GM18517 (cell line): ENCODE measurements at regions not wholly inside any gene's neighbourhood (a gene's known extent, or its start where the extent isn't known, plus 50 kb on each side); places are given as distances from the start of the nearest gene placed in this dataset.

ENCODE experiments used
- ATAC-seq: cut with Tn5 transposase; IDR thresholded peaks from one replicate; pipeline ENCODE4 v1.9.1; 2021; ENCODE audit warnings: mild to moderate bottlenecking, moderate library complexity; ENCODE audit not compliant: unreplicated experiment

DNA sequence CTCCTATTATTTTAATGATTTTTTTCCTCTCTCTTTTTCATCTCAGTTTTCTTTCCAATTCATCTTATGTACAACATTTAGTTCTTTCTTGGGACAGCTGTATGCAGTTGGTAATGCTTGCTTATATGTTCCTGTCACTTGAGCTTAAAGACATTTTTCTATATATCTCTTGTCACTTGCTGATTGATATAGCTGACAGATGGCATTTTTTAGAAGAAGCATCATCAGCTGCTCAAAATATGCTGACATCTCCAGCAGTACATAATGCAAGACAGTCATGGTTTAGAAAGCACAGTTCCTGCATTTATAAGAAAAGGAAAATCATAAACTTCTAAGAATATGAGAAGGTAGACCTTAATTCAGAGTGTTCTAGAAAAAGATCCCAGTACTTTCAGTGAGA lies 56.5 kb downstream of the DCAF8L1 start:
- no peak for ATAC-seq

DNA sequence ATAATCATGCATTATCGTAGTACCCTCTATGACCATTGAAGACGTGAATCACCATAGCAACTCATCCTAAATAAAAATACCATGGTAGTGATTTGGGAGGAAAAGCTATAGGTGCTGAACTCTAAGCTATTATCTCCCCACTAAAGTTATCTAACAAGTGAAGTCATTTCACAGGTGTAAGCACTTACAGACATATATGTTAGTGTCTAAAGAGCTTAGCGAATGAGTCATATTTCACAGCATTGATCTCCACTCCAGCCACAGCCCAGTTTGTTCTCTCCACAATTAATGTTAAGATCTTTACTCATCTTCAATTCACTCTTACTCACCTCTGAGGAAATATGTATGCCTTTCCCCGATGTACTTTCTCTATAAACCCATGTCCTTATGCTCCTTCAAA lies 57.0 kb downstream of the DCAF8L1 start:
- ATAC-seq = no peak

DNA sequence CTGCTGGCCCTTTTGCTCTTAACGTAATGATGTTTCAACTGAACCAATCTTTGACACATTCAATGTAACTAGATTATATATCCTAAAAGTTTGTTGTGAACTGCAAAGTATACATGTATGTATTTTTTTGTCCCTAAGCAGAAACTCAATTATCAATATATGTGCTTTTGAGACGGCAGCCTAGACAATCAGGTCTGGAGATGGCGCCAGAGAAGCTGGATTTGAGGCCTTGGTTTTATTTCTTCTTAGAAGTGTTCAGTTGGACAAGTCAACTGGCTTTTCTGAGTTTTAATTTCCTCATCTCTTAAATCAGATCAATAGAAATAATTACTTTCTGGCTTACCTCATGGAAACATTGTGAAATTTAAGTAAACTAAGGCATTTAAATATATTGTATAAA lies 62.5 kb downstream of the DCAF8L1 start:
- no peak for ATAC-seq

DNA sequence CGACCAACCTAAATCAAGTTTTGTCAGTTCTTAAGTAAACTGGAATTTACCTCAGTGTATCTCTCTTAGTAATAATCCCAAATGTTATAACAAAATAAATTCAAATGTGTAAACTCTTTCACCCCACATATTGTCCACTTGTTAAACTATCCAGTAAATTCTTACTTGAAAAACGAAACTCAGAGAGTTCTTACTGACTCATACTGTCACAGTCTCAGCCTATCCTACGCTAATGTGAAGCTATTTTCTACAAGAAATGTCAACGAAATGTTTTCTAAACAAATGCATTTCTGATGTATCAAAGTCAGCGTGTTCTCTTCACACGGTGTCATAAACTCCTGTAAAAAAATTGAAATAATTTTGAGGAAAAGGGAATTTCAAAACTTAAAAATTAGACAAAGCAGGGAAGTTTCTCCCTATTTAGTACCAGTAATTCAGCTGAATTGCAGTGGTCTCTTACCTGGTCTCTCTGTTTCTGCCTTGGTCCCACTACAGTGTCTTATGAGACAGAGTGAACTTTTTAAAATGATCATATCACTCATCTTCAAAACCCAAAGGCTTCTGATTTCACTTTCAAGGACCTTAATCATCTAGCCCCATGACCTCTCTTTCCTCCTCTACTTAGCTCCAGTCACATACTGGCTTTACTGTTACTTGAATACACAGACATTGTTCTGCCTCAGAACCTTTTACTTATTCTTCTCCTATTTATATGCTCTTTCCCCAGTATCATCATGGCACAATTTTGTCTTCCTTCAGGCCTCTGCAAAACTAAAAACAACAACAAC lies 63.3 kb downstream of the DCAF8L1 start:
- no peak for ATAC-seq

DNA sequence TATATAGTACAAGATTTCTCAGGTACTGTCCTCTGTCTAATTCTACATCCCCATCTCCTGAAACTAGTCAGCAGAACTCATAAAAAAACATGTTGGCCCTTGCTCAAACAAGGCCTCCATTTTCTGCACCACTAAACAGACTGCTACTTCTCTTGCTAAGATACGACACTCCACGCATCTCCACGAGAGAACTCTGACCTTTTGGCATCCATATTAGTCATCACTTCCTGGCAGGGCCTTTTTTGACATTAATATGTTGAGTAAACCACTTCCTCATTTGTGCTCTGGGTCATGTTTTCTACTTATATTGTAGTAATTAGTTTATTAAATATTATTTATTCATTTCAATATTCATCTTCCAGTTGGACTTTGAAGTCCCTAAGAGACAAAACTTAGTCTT lies 65.6 kb downstream of the DCAF8L1 start:
- peak; percentile 91 for ATAC-seq

DNA sequence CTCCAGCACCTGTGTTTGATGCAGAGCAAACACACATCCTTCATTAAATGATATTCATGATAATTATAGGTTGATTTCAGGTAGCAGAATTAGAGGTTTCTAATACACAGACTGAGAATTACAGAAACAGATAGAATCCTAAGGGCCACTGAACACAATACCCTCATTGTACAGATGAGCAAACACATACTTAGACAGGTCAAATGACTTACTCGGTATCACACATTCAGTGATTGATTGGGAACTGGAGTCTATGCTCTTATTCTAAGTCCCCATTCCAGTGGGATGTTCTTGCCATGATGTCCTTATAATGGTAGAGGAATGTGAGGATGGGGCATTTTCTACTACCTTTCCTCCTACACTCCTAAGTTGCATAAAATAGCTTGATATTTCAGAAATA lies 70.8 kb downstream of the DCAF8L1 start:
- ATAC-seq = no peak

DNA sequence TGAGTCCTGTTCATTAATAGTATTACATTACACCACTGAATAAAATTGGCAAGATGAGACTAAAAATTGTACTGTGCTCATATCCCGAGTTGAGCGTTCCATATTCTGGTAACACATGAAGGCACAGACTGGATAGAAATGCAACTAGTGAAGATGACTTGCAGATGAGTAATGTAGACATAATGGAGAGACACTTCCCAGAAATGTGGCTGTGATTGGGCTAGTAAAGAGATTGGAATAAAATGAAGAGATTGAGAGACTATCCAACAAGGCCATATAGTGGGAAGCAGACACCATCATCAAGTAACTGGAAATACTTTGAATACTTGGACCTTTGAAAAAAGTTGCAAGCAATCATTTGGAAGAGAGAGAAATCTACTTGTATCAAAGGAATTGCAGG lies 77.3 kb downstream of the DCAF8L1 start:
- ATAC-seq = no peak

DNA sequence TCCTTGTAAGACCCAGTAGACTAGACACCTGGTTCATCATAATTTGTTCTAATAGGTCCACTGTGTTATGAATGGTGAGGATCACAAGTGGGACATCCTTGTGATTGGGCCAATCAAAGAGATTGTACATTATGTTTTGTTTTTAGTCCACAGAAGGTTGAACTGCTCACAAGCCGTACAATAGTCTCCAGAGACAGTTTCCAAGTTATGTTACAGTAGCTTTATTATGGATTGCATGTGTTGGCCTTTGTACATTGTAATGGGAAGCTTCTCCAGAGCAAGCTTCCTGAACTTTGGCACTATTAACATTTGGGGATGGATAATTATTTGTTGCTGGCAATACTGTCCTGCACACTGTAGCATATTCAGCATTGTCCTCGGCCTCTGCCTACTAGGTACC lies 86.1 kb downstream of the MAGEB10 start:
- no peak for ATAC-seq

DNA sequence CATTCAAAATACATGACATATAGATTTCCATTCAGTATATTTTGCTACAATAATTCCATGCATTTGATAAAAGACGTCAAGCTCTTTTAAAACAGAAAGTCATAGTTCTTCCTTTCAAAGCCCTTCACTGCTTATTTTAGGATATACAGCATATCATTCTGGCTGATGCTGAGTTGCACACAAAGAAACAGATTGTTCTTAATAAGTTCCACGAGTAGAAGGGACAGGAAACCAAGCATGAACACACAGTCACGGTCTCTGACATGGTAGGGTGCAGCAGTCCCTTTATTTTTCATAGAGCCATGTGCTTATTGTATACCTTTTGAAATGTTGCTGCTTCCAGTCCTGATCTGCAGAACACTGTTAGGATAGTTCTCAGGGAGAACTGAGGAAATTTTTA lies 85.4 kb downstream of the MAGEB10 start:
- no peak for ATAC-seq

DNA sequence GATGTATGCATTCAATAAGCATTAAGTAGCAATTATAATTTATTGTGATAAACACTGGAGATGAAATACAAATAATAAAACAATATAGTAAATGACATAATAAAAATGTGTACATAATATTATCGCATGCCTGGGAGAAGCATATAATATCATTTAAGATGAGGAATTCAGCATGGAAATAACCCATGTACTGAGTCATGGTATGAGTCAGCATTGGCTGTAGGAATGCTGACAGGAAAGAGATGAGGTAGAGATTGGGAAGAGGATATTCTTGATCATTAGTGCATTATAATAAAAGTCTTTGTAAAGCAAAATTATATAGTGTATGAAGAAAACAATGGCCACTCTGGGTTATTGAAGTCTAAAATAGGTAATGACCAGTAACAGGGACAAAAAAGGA lies 82.8 kb downstream of the MAGEB10 start:
- ATAC-seq = no peak

DNA sequence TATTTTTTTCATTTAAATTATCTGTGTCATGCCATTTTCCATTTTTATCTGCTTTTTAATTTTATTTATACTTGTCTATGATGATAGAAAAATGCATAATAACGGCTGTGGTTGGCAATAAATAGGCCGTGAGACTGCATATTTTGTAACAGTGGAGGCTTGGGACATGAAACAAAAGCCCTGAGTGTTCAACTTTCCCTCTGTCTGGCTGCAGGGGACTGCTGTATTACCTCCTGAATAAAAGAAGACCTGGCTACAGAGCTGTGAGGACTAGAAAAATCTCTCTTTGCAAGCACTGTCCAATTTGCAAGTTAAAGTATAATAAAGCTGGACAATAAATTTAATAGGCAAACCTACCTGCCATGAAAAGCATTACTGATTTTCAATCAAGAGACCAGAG lies 82.1 kb downstream of the MAGEB10 start:
- ATAC-seq = no peak

DNA sequence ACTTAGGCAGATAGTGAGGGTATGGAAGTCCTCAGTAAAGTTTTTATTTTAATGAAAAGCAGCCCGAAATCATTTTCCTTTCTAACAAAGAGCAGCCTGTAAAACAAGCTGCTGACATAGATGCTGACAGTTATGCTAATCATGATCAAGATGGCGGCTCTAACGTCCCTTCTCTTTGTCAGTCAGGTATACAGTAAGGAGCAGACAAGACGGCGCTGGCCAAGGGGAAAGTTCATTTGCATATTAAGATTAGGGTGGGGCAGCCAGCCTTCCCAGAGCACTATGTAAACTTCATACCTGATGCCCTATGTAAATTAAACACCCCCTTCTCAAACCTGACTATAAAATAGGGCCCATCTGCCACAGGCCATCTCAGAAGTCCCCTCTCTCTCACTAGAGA lies 76.9 kb downstream of the MAGEB10 start:
- no peak for ATAC-seq

DNA sequence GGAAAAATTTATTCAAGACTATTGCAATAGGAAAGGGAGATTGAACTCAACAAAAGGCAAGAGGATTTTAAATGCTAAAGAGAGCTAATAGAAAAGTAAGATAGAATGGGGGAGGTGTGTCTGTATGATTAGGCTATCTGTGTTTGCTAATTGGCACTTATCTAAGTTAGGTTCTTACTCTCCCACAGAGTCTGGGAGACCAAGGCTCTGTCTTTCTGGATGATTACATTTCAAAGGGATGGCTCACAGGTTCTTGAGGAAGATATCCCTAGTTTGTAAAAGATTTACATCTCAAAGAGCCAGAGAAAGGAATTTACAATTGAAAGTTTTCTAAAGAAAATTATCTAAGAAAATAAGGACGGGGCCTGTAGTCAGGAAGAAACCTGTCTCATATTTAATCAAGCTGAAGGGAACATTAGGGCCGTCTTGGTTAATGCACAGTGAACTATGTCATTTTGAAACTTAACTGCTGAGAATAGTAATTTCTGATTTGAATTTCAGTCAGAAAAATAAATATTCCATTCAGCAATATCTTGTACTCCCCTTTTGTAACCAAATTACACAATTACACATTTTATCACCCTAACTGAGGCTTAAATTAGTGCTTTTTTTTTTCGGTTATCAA lies 75.8 kb downstream of the MAGEB10 start:
- no peak for ATAC-seq

DNA sequence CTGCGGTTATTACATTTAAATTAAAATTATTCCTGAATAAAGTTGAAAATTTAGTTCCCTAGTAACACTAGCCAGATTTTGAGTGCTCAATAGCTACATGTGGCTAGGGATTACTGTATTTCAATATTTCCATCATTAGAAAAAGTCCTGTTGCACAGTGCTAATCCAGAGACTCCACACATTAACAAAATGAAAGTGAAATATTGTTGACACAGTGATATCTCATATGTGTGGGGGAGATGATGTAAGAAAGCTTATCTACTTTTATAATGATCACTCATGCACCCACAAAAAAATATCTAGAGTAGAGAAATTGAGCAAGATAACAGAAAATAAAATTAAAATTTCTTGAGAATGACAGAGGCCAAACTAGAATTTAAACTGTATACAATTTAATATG lies 74.9 kb downstream of the MAGEB10 start:
- ATAC-seq = no peak

DNA sequence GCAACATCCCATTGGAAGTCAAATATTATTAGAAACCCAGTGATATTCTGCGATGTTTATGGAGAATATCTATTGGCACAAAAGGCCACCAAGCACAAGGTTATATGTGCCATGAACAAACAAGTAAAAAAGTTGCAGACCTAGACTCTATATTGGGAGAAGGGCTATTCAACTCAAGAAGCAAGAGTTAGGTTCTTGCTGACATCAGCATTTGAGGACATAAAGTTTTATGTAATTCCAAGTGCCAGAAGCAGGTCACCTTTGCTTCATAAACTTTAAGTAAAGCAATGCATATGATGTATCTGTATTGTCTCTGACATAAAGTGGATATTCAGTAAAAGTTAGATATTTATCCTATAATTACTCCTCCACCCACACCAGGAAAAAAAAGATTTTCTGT lies 71.1 kb downstream of the MAGEB10 start:
- no peak for ATAC-seq
